NCI-H2171 treated with DMSO at 0.1 percent for 48 hours (cell line): ENCODE measurements at regions not wholly inside any gene's neighbourhood (a gene's known extent, or its start where the extent isn't known, plus 50 kb on each side); places are given as distances from the start of the nearest gene placed in this dataset.
A peak's percentile ranks its signal among the peaks of the same experiment; 100 is the strongest.

Source experiments
- DNase-seq: peaks from one replicate; lab custom pipeline; 2025; lab: John Stamatoyannopoulos, UW

GRCh38 chr4:26806331-26806730, 54.3 kb upstream of the STIM2 start:
- no peak for DNase-seq

- peak; percentile 23 for DNase-seq
Measured at GRCh38 chr4:26807330-26807729, 53.3 kb upstream of the STIM2 start.

GRCh38 chr4:26809811-26810210, 50.8 kb upstream of the STIM2 start:
- no peak for DNase-seq
